AG04449 (cell line): ENCODE measurements at regions not wholly inside any gene's neighbourhood (a gene's known extent, or its start where the extent isn't known, plus 50 kb on each side); places are given as distances from the start of the nearest gene placed in this dataset.

Experiments used
- CTCF ChIA-PET: fragments of 350-600 bp; formaldehyde crosslinking; extraction: SDS; loops from one replicate; lab custom pipeline; 2021; ENCODE audit warnings: antibody characterized with exemption; lab: Yijun Ruan, JAX
- POLR2A ChIA-PET: fragments of 400-600, 350-600 bp; formaldehyde crosslinking; extraction: SDS; loops from one replicate; lab custom pipeline; 2020; ENCODE audit warnings: antibody characterized with exemption, inconsistent platforms; lab: Yijun Ruan, JAX
- DNase-seq: peaks from one replicate; pipeline ENCODE4 v3.0.0-alpha.2; 2010; ENCODE audit warnings: low read depth, low spot score
- H3K4me3 ChIP-seq: 2 replicates; pipeline ENCODE4 v1.5.1; 2011; ENCODE audit warnings: low read depth, mild to moderate bottlenecking, control low read depth, low read length
- CTCF ChIP-seq: IDR thresholded peaks from one replicate; pipeline ENCODE4 v1.5.1; 2011; ENCODE audit warnings: mild to moderate bottlenecking, moderate library complexity, low read length, control low read depth, inconsistent platforms; ENCODE audit not compliant: insufficient read depth; ENCODE audit errors: missing control alignments

GRCh38 chr6:108734271-108734922 lies 113.8 kb upstream of the ARMC2 start:
- TF ChIP-seq CTCF: no peak
- CTCF ChIA-PET: no interaction called here
- no peak for DNase-seq
- H3K4me3 ChIP-seq: no peak overlapping the region
- POLR2A ChIA-PET: no interaction called here

GRCh38 chr6:108735310-108736001 lies 112.8 kb upstream of the ARMC2 start:
- no peak for TF ChIP-seq CTCF
- CTCF ChIA-PET: no interaction called here
- POLR2A ChIA-PET: no interaction called here
- H3K4me3 ChIP-seq: no peak overlapping the region
- no peak for DNase-seq

GRCh38 chr6:108736002-108736361 lies 112.2 kb upstream of the ARMC2 start:
- CTCF ChIA-PET: no interaction called here
- POLR2A ChIA-PET: no interaction called here
- TF ChIP-seq CTCF: no peak
- no peak overlapping the region for H3K4me3 ChIP-seq
- no peak for DNase-seq

GRCh38 chr6:108736832-108737231 lies 111.4 kb upstream of the ARMC2 start:
- no peak for DNase-seq
- CTCF ChIA-PET: no interaction called here
- no peak overlapping the region for H3K4me3 ChIP-seq
- POLR2A ChIA-PET: interaction anchor here (0.9 kb wide), 1 partner anchor 175 kb away, joined by 3 read pairs; no protein-coding TSS in a partner anchor
- no peak for TF ChIP-seq CTCF

GRCh38 chr6:108737594-108738546 lies 110.4 kb upstream of the ARMC2 start:
- no peak for TF ChIP-seq CTCF
- CTCF ChIA-PET: no interaction called here
- no peak overlapping the region; the same call in 1 of the 2 replicates for H3K4me3 ChIP-seq

More at GRCh38 chr6:108737594-108738546, 110.4 kb upstream of the ARMC2 start:
- peak; percentile 85 for DNase-seq
- POLR2A ChIA-PET: no interaction called here
